Fibroblast of gingiva (primary cell): ENCODE measurements at regions not wholly inside any gene's neighbourhood (a gene's known extent, or its start where the extent isn't known, plus 50 kb on each side); places are given as distances from the start of the nearest gene placed in this dataset.
"Not testable (repeated sequence)": the region's sequence is repeated elsewhere in the genome, so short reads cannot be mapped to it uniquely, and the experiment has no call there.

ENCODE experiments used
- DNase-seq: peaks from one replicate; pipeline ENCODE4 v3.0.0-alpha.2; 2011; ENCODE audit warnings: low read depth

- DNase-seq, result no peak
Measured at GRCh38 chr3:165624761-165625160, 212.5 kb downstream of the BCHE start.

GRCh38 chr3:165622356-165622755 is 214.9 kb downstream of the BCHE start:
- no peak for DNase-seq

GRCh38 chr3:165619069-165619468 is 218.2 kb downstream of the BCHE start:
- no peak for DNase-seq

GRCh38 chr3:165617134-165617533 is 220.1 kb downstream of the BCHE start:
- no peak for DNase-seq

GRCh38 chr3:165614337-165614736 is 222.9 kb downstream of the BCHE start:
- DNase-seq, result no peak

- no peak for DNase-seq
Measured at GRCh38 chr3:165613014-165613413, 224.2 kb downstream of the BCHE start.

- DNase-seq, result no peak
Measured at GRCh38 chr3:165607221-165607620, 230.0 kb downstream of the BCHE start.

GRCh38 chr3:165603196-165603595 is 234.0 kb downstream of the BCHE start:
- no peak for DNase-seq

GRCh38 chr3:165572566-165572965 is 264.7 kb downstream of the BCHE start:
- DNase-seq, result not testable (repeated sequence)

- no peak for DNase-seq
Measured at GRCh38 chr3:165568907-165569462, 268.2 kb downstream of the BCHE start.

- no peak for DNase-seq
Measured at GRCh38 chr3:165555785-165556184, 281.4 kb downstream of the BCHE start.

GRCh38 chr3:165553371-165553770 is 283.9 kb downstream of the BCHE start:
- DNase-seq, result no peak

- DNase-seq, result no peak
Measured at GRCh38 chr3:165549665-165550064, 287.6 kb downstream of the BCHE start.

GRCh38 chr3:165549037-165549436 is 288.2 kb downstream of the BCHE start:
- DNase-seq, result no peak

- no peak for DNase-seq
Measured at GRCh38 chr3:165545059-165545458, 292.2 kb downstream of the BCHE start.

GRCh38 chr3:165544432-165544831 is 292.8 kb downstream of the BCHE start:
- DNase-seq, result no peak

GRCh38 chr3:165538166-165538565 is 299.1 kb downstream of the BCHE start:
- no peak for DNase-seq

GRCh38 chr3:165532851-165533250 is 304.4 kb downstream of the BCHE start:
- no peak for DNase-seq

GRCh38 chr3:165529451-165529850 is 307.8 kb downstream of the BCHE start:
- no peak for DNase-seq

- DNase-seq, result no peak
Measured at GRCh38 chr3:165526367-165526766, 310.9 kb downstream of the BCHE start.

GRCh38 chr3:165523801-165524200 is 313.4 kb downstream of the BCHE start:
- no peak for DNase-seq

GRCh38 chr3:165522386-165522785 is 314.8 kb downstream of the BCHE start:
- DNase-seq, result no peak

GRCh38 chr3:165521131-165521871 is 315.9 kb downstream of the BCHE start:
- DNase-seq, result no peak

GRCh38 chr3:165519687-165520086 is 317.5 kb downstream of the BCHE start:
- DNase-seq, result no peak
